D721Med (cell line): ENCODE measurements at regions not wholly inside any gene's neighbourhood (a gene's known extent, or its start where the extent isn't known, plus 50 kb on each side); places are given as distances from the start of the nearest gene placed in this dataset.

ENCODE experiments used
- DNase-seq: peaks from one replicate; pipeline ENCODE4 v3.0.0; 2011; ENCODE audit warnings: low spot score; ENCODE audit not compliant: insufficient read length
- FAIRE-seq: peaks from 2 replicates; lab custom pipeline; 2011; peaks lifted over from hg19 to GRCh38; lab: Jason Lieb, UNC
- TF ChIP-seq, protein P1 (sequence below): IDR thresholded peaks from 2 replicates; pipeline ENCODE4 v1.5.1; 2012; ENCODE audit warnings: mild to moderate bottlenecking, control low read depth; ENCODE audit not compliant: insufficient read depth; ENCODE audit errors: missing control alignments

DNA sequence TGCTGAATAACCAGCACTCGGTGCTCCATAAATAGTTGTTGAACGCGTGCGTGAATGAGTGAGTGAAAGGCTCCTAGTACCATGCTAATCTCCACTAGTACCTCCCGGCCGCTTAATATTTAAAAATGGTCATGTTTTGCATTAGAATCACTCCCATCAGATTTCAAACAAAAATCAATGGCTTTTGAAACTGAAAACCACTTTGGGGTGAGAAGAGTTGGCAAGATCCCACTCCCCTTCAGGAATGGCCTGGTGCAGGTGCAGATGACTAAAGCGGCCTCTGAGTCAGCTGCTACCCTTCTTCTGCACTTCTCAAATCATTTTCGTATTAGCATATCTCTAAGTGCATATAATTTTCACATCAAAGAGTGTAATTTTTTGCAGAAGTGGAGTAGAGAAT, 425.3 kb upstream of the PROK2 start:
- DNase-seq, result no peak
- TF ChIP-seq, protein P1, sequence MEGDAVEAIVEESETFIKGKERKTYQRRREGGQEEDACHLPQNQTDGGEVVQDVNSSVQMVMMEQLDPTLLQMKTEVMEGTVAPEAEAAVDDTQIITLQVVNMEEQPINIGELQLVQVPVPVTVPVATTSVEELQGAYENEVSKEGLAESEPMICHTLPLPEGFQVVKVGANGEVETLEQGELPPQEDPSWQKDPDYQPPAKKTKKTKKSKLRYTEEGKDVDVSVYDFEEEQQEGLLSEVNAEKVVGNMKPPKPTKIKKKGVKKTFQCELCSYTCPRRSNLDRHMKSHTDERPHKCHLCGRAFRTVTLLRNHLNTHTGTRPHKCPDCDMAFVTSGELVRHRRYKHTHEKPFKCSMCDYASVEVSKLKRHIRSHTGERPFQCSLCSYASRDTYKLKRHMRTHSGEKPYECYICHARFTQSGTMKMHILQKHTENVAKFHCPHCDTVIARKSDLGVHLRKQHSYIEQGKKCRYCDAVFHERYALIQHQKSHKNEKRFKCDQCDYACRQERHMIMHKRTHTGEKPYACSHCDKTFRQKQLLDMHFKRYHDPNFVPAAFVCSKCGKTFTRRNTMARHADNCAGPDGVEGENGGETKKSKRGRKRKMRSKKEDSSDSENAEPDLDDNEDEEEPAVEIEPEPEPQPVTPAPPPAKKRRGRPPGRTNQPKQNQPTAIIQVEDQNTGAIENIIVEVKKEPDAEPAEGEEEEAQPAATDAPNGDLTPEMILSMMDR, result no peak
- FAIRE-seq, result no peak

- FAIRE-seq (no peak), DNase-seq (no peak)
- TF ChIP-seq, protein P1, result no peak
Measured at GRCh38 chr3:72205297-72205826, 420.4 kb upstream of the PROK2 start.

GRCh38 chr3:72204452-72204851, 419.5 kb upstream of the PROK2 start:
- no peak for DNase-seq
- FAIRE-seq, result no peak
- TF ChIP-seq, protein P1, result no peak

GRCh38 chr3:72203613-72204349, 418.8 kb upstream of the PROK2 start:
- no peak for FAIRE-seq
- DNase-seq, result no peak
- TF ChIP-seq, protein P1, result no peak

- FAIRE-seq, result no peak
- TF ChIP-seq, protein P1, result no peak
- DNase-seq, result no peak
Measured at GRCh38 chr3:72203105-72203504, 418.2 kb upstream of the PROK2 start.

DNA sequence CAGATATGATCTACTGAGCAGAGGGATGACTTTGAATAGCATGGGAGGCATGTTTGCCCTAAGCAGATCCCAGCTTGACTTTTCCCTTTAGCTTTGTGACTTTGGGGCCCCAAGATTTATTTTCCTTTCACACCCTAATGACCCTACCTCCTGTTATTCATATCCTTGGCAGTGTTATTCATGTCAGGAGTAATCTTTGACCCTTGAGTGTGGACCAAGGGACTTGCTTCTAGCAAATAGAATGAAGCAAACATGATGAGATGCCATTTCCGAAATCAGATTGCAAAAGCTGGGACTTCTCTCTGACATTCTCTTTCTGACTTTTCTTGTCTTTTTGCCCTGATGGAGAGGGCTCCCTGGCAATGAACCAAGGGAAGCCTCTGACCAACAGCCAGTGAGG, 415.4 kb upstream of the PROK2 start:
- FAIRE-seq (no peak), DNase-seq (no peak)
- TF ChIP-seq, protein P1, result no peak

DNA sequence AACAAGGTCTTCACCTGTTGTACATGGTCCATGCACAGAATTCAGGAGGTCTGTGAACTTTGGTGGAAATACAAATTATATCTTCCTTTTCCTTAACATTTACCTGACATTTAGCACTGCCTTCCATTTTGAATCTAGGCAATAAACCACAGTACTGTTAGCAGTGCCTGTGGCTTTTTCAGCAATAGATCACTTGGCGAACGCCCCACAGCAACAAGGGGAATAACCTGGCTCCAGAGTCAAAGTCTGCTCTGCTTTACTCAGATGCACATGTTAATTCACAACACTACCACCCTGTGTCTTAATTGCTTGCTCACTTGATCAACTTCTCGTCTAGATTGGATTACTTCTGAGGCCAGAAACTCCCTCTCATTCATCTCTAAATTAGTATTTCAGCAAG, 414.6 kb upstream of the PROK2 start:
- no peak for DNase-seq
- TF ChIP-seq, protein P1, result no peak

More for the DNA sequence above, 414.6 kb upstream of the PROK2 start:
- no peak for FAIRE-seq
